Right lobe of liver (tissue), 6 donors: ENCODE measurements at regions not wholly inside any gene's neighbourhood (a gene's known extent, or its start where the extent isn't known, plus 50 kb on each side); places are given as distances from the start of the nearest gene placed in this dataset.

Source experiments
- ATAC-seq, 4 donors: fragments of 200-7000 bp; cut with Tn5 transposase; one replicate each; pipeline ENCODE4 v1.9.1; 2020; ENCODE audit warnings: mild to moderate bottlenecking in 4 of 4, moderate library complexity in 4 of 4
- DNase-seq, 3 donors: peaks; one replicate each; pipeline ENCODE4 v3.0.0-alpha.2; 2020
- H3K27ac ChIP-seq, 3 donors: fragments of 200-600 bp; one replicate each; pipeline ENCODE4 v1.8.0; 2022
- H3K27me3 ChIP-seq, 2 donors: fragments of 200-600 bp; one replicate each; pipeline ENCODE4 v1.8.0; 2022
- H3K36me3 ChIP-seq, 4 donors: fragments of 200-600 bp; sonication (generic) in 1 of 4; one replicate each; pipeline versions ENCODE4 v1.5.1 to v1.8.0; 2017 to 2022; ENCODE audit warnings: control low read depth in 1 of 4
- H3K4me1 ChIP-seq, 4 donors: fragments of 200-600 bp; sonication (generic) in 1 of 4; one replicate each; pipeline versions ENCODE4 v1.5.1 to v1.8.0; 2017 to 2022; ENCODE audit warnings: control low read depth in 1 of 4
- H3K4me3 ChIP-seq, 3 donors: fragments of 200-600 bp; one replicate each; pipeline ENCODE4 v1.8.0; 2022
- H3K9me3 ChIP-seq, 4 donors: fragments of 200-600 bp; sonication (generic) in 1 of 4; one replicate each; pipeline versions ENCODE4 v1.5.1 to v1.8.0; 2017 to 2022; ENCODE audit warnings: control low read depth in 1 of 4
- POLR2A ChIP-seq: fragments of 450-650 bp; IDR thresholded peaks from one replicate; pipeline ENCODE4 v1.6.1; 2017; ENCODE audit warnings: antibody characterized with exemption, mild to moderate bottlenecking
- WGBS: methylation state at CpG from one replicate; pipeline ENCODE4 v1.1.6; 2018; ENCODE audit warnings: low coverage, low lambda C conversion rate; ENCODE audit not compliant: insufficient coverage; ENCODE audit errors: missing lambda C conversion rate; 5-methylcytosine and 5-hydroxymethylcytosine counted together
- intact Hi-C, 2 donors: fragments of 100-400 bp; cut with DNase I; formaldehyde crosslinking; loops; one replicate each; pipeline versions ENCODE4 v1.11.2 to v1.14.1; 2022
- TF ChIP-seq, protein P1 (sequence below), 4 donors: fragments of 200-600 bp in 3 of 4; fragments of 450-650 bp in 1 of 4; IDR thresholded peaks; one replicate each; pipeline versions ENCODE4 v1.5.1 to v1.8.0; 2016 to 2022; ENCODE audit warnings: antibody characterized with exemption in 4 of 4, mild to moderate bottlenecking in 2 of 4
- donor health status: DM: no; HTN: yes; CAD: no.
- donor health status: DM: no; HTN: no; CAD: no.
- donor health status: DM: no; HTN: no; CAD: no.
- donor health status: DM: no; HTN: yes; CAD: no.
- donor health status: DM: no; HTN: yes; CAD: no.

DNA sequence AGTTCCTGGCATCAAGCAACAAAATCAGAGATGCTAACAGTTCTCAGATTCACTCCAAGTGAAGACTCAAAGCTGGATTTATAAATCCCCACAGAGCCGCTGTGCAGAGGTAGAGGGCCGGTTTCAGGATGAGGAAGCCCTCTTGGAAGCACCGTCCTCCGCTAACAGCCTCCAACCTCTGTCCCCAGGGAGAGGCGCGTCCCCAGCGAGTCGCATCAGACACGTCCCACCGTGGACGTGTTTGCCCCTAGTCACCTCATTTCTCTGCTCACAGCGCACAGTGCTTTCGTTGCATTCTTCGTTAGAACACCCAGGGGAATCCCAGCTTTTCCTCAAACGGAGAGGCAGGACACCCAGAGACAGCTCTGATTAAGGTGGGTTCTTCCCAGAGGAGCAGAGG is 642.9 kb downstream of the BRD1 start:
- Histone ChIP-seq H3K4me1 (peaks cover 0 to 29% (median 12%) of the 10 kb centered on the region in 4 donors), H3K36me3 (no peaks in the 10 kb centered on the region), H3K27me3 (no peaks in the 10 kb centered on the region), H3K9me3 (no peaks in the 10 kb centered on the region), H3K4me3 (no peak overlapping the region), H3K27ac (no peak overlapping the region)
- intact Hi-C loops, result no loop called here
- DNase-seq (peak in 1 of 3 donors; percentile 24), ATAC-seq (no peak)
- TF ChIP-seq, protein P1, sequence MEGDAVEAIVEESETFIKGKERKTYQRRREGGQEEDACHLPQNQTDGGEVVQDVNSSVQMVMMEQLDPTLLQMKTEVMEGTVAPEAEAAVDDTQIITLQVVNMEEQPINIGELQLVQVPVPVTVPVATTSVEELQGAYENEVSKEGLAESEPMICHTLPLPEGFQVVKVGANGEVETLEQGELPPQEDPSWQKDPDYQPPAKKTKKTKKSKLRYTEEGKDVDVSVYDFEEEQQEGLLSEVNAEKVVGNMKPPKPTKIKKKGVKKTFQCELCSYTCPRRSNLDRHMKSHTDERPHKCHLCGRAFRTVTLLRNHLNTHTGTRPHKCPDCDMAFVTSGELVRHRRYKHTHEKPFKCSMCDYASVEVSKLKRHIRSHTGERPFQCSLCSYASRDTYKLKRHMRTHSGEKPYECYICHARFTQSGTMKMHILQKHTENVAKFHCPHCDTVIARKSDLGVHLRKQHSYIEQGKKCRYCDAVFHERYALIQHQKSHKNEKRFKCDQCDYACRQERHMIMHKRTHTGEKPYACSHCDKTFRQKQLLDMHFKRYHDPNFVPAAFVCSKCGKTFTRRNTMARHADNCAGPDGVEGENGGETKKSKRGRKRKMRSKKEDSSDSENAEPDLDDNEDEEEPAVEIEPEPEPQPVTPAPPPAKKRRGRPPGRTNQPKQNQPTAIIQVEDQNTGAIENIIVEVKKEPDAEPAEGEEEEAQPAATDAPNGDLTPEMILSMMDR (IDR thresholded peaks at IDR 0.05), result no peak
- WGBS, result 74% methylated on average over 8 of the region's 15 CpGs

DNA sequence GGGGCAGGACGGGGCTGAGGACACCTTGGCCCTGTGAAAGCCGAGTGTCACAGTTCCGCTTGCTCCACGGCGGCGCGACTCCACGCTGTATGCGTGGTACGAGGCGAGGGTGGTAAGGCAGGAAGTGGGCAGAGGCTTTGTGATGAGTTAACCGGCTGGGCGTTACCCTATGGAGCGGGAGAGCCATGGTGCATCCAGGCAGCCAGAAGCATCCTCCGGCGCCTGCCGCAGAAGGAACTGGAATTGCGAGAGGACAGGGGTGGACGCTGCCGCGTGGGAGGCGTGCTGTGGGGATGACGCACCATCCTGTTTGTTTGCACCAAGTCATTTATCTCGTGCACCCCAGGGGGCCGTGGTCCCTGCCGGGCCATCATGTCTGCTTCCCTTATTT is 643.9 kb downstream of the BRD1 start:
- intact Hi-C loops, result no loop called here
- 89% methylated on average over 14 of the region's 26 CpGs for WGBS
- Histone ChIP-seq H3K27me3 (no peaks in the 10 kb centered on the region), H3K27ac (no peak overlapping the region), H3K36me3 (no peaks in the 10 kb centered on the region), H3K4me1 (peaks cover 0 to 37% (median 12%) of the 10 kb centered on the region in 4 donors), H3K9me3 (no peaks in the 10 kb centered on the region), H3K4me3 (no peak overlapping the region)
- DNase-seq (no peak), ATAC-seq (no peak)
- TF ChIP-seq POLR2A, result no peak
- TF ChIP-seq, protein P1 (IDR thresholded peaks at IDR 0.05), result no peak

DNA sequence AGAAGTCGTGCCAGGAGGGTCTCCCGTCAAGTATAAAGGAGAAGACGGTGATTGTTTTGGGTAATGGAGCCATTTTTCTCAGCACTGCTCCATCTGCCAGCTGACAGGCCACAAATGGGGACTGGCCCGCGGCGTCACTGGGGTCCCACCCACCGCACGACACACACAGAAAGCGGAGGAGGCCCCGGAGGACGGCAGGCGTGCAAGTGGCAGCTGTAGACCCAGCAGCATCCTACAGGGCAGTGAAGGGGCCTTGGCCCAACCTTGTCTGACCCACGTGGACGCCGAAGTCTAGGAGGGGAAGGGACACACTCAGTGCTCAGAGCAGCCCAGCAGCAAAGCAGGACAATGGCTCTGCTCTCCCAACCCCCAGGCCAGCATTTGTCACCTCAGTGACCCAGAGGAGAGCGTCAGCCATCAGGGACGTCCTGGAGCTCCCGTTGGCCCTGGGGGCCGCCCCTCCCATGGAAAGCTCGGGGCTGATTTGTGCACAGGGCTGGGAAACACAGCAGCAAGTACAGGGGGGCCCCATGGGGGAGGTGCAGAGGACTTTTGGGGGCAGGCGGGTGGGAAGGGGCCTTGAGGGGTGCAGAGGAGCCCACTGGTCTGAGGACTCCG is 644.4 kb downstream of the BRD1 start:
- H3K27me3 ChIP-seq, result no peaks in the 10 kb centered on the region
- 51% methylated on average over 5 of the region's 22 CpGs for WGBS
- H3K36me3 ChIP-seq, result no peaks in the 10 kb centered on the region
- H3K4me3 ChIP-seq, result no peak overlapping the region
- intact Hi-C loops, result no loop called here
- TF ChIP-seq POLR2A, result no peak
- TF ChIP-seq, protein P1 (IDR thresholded peaks at IDR 0.05), result no peak
- DNase-seq, result peak in 1 of 3 donors; percentile 18
- H3K27ac ChIP-seq, result no peak overlapping the region
- H3K9me3 ChIP-seq, result no peaks in the 10 kb centered on the region
- peaks cover 0 to 39% (median 12%) of the 10 kb centered on the region in 4 donors for H3K4me1 ChIP-seq
- no peak for ATAC-seq

DNA sequence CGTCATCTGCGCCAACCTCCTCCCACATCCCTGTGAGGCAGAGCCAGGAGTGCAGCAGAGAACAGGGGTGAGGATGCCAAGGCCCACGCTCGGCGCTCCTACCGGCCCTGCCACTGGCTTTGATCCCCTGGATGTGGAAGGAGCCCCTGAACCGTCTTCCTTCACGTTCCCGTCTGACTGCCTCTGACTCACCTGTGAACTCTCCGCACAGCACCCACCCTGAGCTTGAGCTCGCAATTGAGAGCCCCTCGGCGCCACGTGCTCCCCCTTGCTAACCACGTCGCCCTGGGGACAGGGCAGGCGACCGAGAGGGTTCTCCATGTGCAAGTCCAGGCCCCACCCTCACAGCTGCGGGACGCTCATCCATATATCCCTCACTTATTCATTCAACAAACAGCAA is 645.3 kb downstream of the BRD1 start:
- no peak overlapping the region for H3K4me3 ChIP-seq
- no peak overlapping the region for H3K27ac ChIP-seq
- ATAC-seq (no peak), DNase-seq (no peak)
- TF ChIP-seq, protein P1 (IDR thresholded peaks at IDR 0.05), result no peak
- no peaks in the 10 kb centered on the region for H3K27me3 ChIP-seq
- H3K4me1 ChIP-seq, result peaks cover 0 to 39% (median 12%) of the 10 kb centered on the region in 4 donors
- intact Hi-C loops, result no loop called here
- no CpG with 5 or more reads among the region's 20 CpGs for WGBS
- no peaks in the 10 kb centered on the region for H3K36me3 ChIP-seq
- no peaks in the 10 kb centered on the region for H3K9me3 ChIP-seq
